ENCODE measurements at regions not wholly inside any gene's neighbourhood (a gene's known extent, or its start where the extent isn't known, plus 50 kb on each side); places are given as distances from the start of the nearest gene placed in this dataset.

DNA sequence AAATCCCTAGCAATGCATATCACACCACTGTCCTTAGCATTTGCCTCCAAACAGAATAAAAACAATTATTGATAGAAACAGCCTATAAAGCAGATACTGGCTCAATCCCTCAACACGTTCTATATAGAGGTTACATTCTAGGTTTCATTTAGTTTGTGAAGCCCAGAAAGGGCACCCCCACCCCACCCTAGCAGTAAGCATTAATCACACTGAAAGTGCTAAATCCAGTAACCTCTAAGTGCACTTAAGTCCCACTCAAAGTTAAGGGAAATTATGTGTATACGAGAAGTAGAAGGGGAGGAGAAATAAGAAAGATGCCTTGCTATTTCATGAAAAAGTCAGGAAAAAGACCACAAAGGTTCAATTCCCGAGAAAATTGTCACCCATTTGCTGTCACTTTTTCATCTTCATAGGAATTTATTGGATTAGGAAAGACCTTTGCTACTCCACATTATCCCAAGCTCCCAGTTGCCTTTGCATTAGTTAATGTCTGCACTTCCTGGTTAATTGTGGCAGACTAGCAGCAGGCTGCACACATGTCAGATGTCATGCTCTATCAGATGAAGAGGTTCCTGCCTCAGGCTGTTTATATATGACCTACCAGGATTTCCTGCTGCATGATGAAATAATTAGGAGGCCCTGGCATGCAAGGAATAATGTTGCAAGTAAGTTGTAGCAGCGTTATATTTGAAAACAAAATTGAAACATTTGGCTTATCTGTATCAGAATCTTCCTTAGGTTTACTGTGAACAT lies 54.5 kb upstream of the LHX8 start:
- Mint-ChIP-seq H3K27me3 (no peaks in the 10 kb centered on the region), H3K9me3 (peaks cover 4% of the 10 kb centered on the region), H3K27ac (no peak overlapping the region), H3K4me3 (no peak overlapping the region), H3K4me1 (no peaks in the 10 kb centered on the region), H3K36me3 (ENCODE audit: low read depth) (no peaks in the 10 kb centered on the region)
- DNase-seq (no peak), ATAC-seq (no peak)

DNA sequence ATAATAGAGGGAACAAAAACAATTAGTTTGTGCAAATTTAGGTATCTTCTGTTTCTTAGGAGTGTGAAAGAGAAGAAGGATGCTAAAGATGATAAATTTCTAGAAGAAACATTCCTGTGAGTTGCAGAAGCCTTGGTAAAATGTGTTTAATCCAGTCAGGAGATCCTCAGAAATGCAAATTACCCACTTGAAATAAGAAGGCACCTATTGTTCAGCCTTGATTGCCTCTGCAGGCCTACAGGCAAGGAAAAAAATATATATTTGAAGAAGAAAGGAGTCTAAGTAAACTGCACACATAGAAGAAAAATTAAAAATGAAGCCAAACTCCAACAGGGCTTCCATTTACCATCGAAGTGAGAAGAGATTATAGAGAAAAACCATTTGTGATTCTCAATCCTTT lies 51.0 kb upstream of the LHX8 start:
- Mint-ChIP-seq H3K27me3 (no peaks in the 10 kb centered on the region), H3K9me3 (peaks cover 4% of the 10 kb centered on the region), H3K36me3 (ENCODE audit: low read depth) (no peaks in the 10 kb centered on the region), H3K4me1 (no peaks in the 10 kb centered on the region), H3K4me3 (no peak overlapping the region), H3K27ac (no peak overlapping the region)
- ATAC-seq (no peak), DNase-seq (no peak)

DNA sequence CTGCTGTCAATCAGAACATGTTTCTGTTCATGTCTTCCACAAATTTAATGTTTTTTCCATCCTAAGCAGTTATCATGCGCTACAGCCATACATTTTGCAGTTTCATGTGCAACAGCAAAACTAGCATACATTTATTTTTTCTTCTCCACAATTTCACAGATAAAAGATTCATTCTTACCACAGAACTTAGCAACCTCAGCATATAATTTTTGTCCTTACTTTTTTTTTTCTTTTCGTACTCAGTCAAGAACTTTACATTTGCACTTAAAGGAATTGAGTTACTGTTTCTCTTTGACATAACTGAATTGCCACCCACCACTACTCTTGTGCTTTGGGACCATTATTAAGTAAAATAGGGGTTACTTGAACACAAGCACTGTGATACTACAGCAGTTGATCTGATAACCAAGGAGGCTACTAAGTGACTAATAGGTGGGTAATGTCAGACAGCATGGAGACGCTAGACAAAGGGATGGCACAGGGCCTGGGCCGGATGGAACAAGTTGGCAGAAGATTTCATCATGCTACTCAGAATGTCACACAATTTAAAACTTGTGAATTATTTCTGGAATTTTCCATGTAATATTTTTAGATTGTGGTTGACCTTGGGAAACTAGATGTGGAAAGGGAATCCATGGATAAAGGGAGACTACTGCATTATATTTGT lies 50.2 kb upstream of the LHX8 start:
- no peak for DNase-seq

More for the DNA sequence above, 50.2 kb upstream of the LHX8 start:
- Mint-ChIP-seq H3K9me3 (peaks cover 4% of the 10 kb centered on the region), H3K4me3 (no peak overlapping the region), H3K27me3 (no peaks in the 10 kb centered on the region), H3K4me1 (no peaks in the 10 kb centered on the region), H3K27ac (no peak overlapping the region), H3K36me3 (ENCODE audit: low read depth) (no peaks in the 10 kb centered on the region)
- ATAC-seq = no peak

All from activated naive CD8-positive, alpha-beta T cell treated with anti-CD3 and anti-CD28 coated beads, Interleukin-2, amount 50 U/mL, for 24 hours (primary cell).